Loucy (cell line): ENCODE measurements at regions not wholly inside any gene's neighbourhood (a gene's known extent, or its start where the extent isn't known, plus 50 kb on each side); places are given as distances from the start of the nearest gene placed in this dataset.

ENCODE experiments used
- H2AFZ ChIP-seq: fragments of 200-600 bp; sonication (generic); 2 replicates; pipeline ENCODE4 v1.6.0; 2016; ENCODE audit warnings: antibody characterized with exemption, mild to moderate bottlenecking, low read length, moderate library complexity
- H3F3A ChIP-seq: fragments of 200-600 bp; 2 replicates; pipeline ENCODE4 v1.6.0; 2016; ENCODE audit warnings: antibody characterized with exemption, low read depth, mild to moderate bottlenecking
- H3K27me3 ChIP-seq: fragments of 200-600 bp; sonication (generic); 2 replicates; pipeline ENCODE4 v1.6.1; 2014; ENCODE audit warnings: low read length, mild to moderate bottlenecking; ENCODE audit not compliant: insufficient read depth, poor library complexity, severe bottlenecking
- H3K36me3 ChIP-seq: fragments of 200-600 bp; sonication (generic); 2 replicates; pipeline ENCODE4 v1.6.1; 2016; ENCODE audit warnings: low read length; ENCODE audit not compliant: insufficient read depth
- H3K4me1 ChIP-seq: fragments of 200-600 bp; sonication (generic); 2 replicates; pipeline ENCODE4 v1.5.1; 2014; ENCODE audit warnings: low read length, mild to moderate bottlenecking; ENCODE audit not compliant: insufficient read depth, poor library complexity, severe bottlenecking
- H3K4me2 ChIP-seq: fragments of 200-600 bp; sonication (generic); 2 replicates; pipeline ENCODE4 v1.6.0; 2014; ENCODE audit warnings: antibody characterized with exemption, low read length, low read depth, mild to moderate bottlenecking; ENCODE audit not compliant: poor library complexity, severe bottlenecking
- H3K4me3 ChIP-seq: fragments of 200-600 bp; sonication (generic); 2 replicates; pipeline ENCODE4 v1.5.1; 2014; ENCODE audit warnings: low read length, mild to moderate bottlenecking, mixed read lengths; ENCODE audit not compliant: poor library complexity, severe bottlenecking
- H3K79me2 ChIP-seq: fragments of 200-600 bp; sonication (generic); 2 replicates; pipeline ENCODE4 v1.6.1; 2014; ENCODE audit warnings: low read length; ENCODE audit not compliant: insufficient read depth
- H3K9ac ChIP-seq: fragments of 200-600 bp; sonication (generic); 2 replicates; pipeline ENCODE4 v1.6.0; 2014; ENCODE audit warnings: mild to moderate bottlenecking, low read depth, low read length, moderate library complexity; ENCODE audit not compliant: poor library complexity, severe bottlenecking
- H3K9me2 ChIP-seq: fragments of 200-600 bp; sonication (generic); replicated peaks from 2 replicates; pipeline ENCODE4 v1.6.1; 2016; ENCODE audit warnings: low read depth, low read length, mixed read lengths
- H3K9me3 ChIP-seq: fragments of 200-600 bp; sonication (generic); 2 replicates; pipeline ENCODE4 v1.6.1; 2014; ENCODE audit warnings: mild to moderate bottlenecking, antibody characterized with exemption, low read length, low read depth; ENCODE audit not compliant: insufficient read depth
- H4K20me1 ChIP-seq: fragments of 200-600 bp; sonication (generic); 2 replicates; pipeline ENCODE4 v1.6.0; 2014; ENCODE audit warnings: antibody characterized with exemption, low read length, mild to moderate bottlenecking; ENCODE audit not compliant: insufficient read depth, poor library complexity, severe bottlenecking
- CTCF ChIP-seq: fragments of 200-600 bp; sonication (generic); conservative IDR thresholded peaks from 2 replicates; pipeline ENCODE4 v1.5.1; 2014; ENCODE audit warnings: mild to moderate bottlenecking, antibody characterized with exemption, low read length
- EZH2phosphoT487 ChIP-seq: fragments of 200-600 bp; IDR thresholded peaks from 2 replicates; pipeline ENCODE4 v1.6.1; 2018; ENCODE audit warnings: antibody characterized with exemption, mild to moderate bottlenecking, moderate library complexity, borderline replicate concordance

GRCh38 chr2:136434251-136434715 lies 316.3 kb upstream of the CXCR4 start:
- H2AFZ ChIP-seq: no peak overlapping the region
- no peaks in the 10 kb centered on the region for H3F3A ChIP-seq
- no peak overlapping the region for H3K4me2 ChIP-seq
- no peaks in the 10 kb centered on the region for H3K27me3 ChIP-seq
- no peaks in the 10 kb centered on the region for H3K9me2 ChIP-seq
- H3K9me3 ChIP-seq: no peaks in the 10 kb centered on the region
- no peaks in the 10 kb centered on the region for H4K20me1 ChIP-seq
- H3K9ac ChIP-seq: no peak overlapping the region
- H3K79me2 ChIP-seq: no peaks in the 10 kb centered on the region
- H3K4me3 ChIP-seq: no peak overlapping the region
- H3K36me3 ChIP-seq: no peaks in the 10 kb centered on the region
- TF ChIP-seq EZH2phosphoT487 (no peak), CTCF (no peak)
- H3K4me1 ChIP-seq: no peaks in the 10 kb centered on the region

- Histone ChIP-seq H3K9me3 (no peaks in the 10 kb centered on the region), H3K4me1 (no peaks in the 10 kb centered on the region), H2AFZ (no peak overlapping the region), H3K9me2 (no peaks in the 10 kb centered on the region), H3F3A (no peaks in the 10 kb centered on the region), H3K9ac (no peak overlapping the region), H3K4me2 (no peak overlapping the region), H3K27me3 (no peaks in the 10 kb centered on the region), H3K4me3 (no peak overlapping the region), H3K79me2 (no peaks in the 10 kb centered on the region), H3K36me3 (no peaks in the 10 kb centered on the region), H4K20me1 (no peaks in the 10 kb centered on the region)
- TF ChIP-seq CTCF (no peak), EZH2phosphoT487 (no peak)
These were observed 315.3 kb upstream of the CXCR4 start for GRCh38 chr2:136433261-136433660.

GRCh38 chr2:136424112-136424511 lies 306.2 kb upstream of the CXCR4 start:
- no peaks in the 10 kb centered on the region for H3K79me2 ChIP-seq
- no peak for TF ChIP-seq CTCF
- no peak for TF ChIP-seq EZH2phosphoT487
- no peaks in the 10 kb centered on the region for H3K9me2 ChIP-seq
- peaks cover 8% of the 10 kb centered on the region for H3K4me1 ChIP-seq
- peak overlapping the region; percentile 72 for H3K4me3 ChIP-seq
- H3K4me2 ChIP-seq: peak overlapping the region; percentile 83
- no peaks in the 10 kb centered on the region for H3K36me3 ChIP-seq
- peak overlapping the region; percentile 93 for H2AFZ ChIP-seq
- no peaks in the 10 kb centered on the region for H4K20me1 ChIP-seq
- H3K9me3 ChIP-seq: no peaks in the 10 kb centered on the region
- no peak overlapping the region for H3K9ac ChIP-seq
- no peaks in the 10 kb centered on the region for H3F3A ChIP-seq
- H3K27me3 ChIP-seq: peaks cover 25% of the 10 kb centered on the region
